ENCODE measurements at regions not wholly inside any gene's neighbourhood (a gene's known extent, or its start where the extent isn't known, plus 50 kb on each side); places are given as distances from the start of the nearest gene placed in this dataset.

DNA sequence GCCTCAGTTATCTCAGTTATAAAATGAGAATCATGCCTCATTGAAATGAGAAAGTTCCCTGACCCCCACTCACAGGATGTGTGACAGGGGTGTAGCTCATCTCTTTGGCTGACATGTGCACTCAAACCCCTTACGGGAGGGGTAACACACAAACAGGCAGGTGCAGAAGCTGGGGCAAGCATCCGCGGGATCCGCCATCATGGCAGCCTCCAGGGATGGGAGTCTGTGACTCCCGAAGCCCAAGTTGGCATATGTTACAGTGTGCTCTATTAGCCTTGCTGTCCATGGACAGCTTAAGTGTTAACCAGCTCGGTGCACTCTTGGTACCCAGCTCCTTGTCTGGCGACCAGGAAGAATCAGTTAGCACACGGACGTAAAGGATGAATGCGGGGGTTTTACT lies 822.7 kb upstream of the SEMA6D start (continued):
- TF ChIP-seq, protein P1, sequence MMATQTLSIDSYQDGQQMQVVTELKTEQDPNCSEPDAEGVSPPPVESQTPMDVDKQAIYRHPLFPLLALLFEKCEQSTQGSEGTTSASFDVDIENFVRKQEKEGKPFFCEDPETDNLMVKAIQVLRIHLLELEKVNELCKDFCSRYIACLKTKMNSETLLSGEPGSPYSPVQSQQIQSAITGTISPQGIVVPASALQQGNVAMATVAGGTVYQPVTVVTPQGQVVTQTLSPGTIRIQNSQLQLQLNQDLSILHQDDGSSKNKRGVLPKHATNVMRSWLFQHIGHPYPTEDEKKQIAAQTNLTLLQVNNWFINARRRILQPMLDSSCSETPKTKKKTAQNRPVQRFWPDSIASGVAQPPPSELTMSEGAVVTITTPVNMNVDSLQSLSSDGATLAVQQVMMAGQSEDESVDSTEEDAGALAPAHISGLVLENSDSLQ (IDR thresholded peaks at IDR 0.05), result no peak
- TF ChIP-seq, protein P2, sequence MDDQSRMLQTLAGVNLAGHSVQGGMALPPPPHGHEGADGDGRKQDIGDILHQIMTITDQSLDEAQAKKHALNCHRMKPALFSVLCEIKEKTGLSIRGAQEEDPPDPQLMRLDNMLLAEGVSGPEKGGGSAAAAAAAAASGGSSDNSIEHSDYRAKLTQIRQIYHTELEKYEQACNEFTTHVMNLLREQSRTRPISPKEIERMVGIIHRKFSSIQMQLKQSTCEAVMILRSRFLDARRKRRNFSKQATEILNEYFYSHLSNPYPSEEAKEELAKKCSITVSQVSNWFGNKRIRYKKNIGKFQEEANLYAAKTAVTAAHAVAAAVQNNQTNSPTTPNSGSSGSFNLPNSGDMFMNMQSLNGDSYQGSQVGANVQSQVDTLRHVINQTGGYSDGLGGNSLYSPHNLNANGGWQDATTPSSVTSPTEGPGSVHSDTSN (IDR thresholded peaks at IDR 0.05; ENCODE audit: insufficient replicate concordance, low read depth, low read length), result no peak
- no peak for TF ChIP-seq CBFB (IDR thresholded peaks at IDR 0.05; ENCODE audit: low read depth)
- TF ChIP-seq SMAD5 (IDR thresholded peaks at IDR 0.05; ENCODE audit: low read depth), result no peak

DNA sequence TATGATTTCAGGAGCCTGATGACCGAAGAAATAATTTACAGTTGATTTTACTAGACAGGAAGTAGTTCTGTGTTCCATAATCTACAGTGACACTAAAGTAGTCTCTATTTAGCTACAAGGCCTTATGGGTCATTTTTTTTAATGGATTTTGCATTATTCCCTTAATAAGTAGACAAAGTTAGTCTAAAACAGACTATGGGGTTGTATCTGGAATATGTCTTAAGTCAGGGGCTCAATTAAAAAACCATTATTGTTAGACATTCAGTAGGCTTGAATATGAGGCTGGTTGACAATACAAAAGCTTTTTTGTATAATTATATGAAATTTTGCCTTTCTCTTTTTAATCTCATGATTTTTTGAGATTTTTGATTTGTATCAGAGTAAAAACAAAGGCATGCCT lies 820.0 kb upstream of the SEMA6D start:
- no peak for FAIRE-seq
- Histone ChIP-seq H3K79me2 (ENCODE audit: control insufficient read depth, insufficient read depth, low read length) (no peaks in the 10 kb centered on the region), H3K4me2 (ENCODE audit: control insufficient read depth, insufficient read depth) (no peak overlapping the region), H2AFZ (ENCODE audit: control insufficient read depth, low read depth, low read length) (no peak overlapping the region), H3K9me3 (replicated peaks; ENCODE audit: control insufficient read depth, insufficient read depth, low read length) (no peaks in the 10 kb centered on the region), H4K20me1 (ENCODE audit: control insufficient read depth, insufficient read depth) (no peaks in the 10 kb centered on the region), H3K27ac (ENCODE audit: control insufficient read depth, insufficient read depth) (no peak overlapping the region), H3K4me3 (no peak overlapping the region), H3K36me3 (ENCODE audit: control insufficient read depth in 2 of 2, insufficient read depth in 2 of 2, low read length in 1 of 2) (no peaks in the 10 kb centered on the region), H3K9ac (ENCODE audit: control insufficient read depth, insufficient read depth, low read length) (no peak overlapping the region), H3K27me3 (replicated peaks in 1 of 2; ENCODE audit: control insufficient read depth in 2 of 2, insufficient read depth in 2 of 2, low read length in 1 of 2) (no peaks in the 10 kb centered on the region), H3K4me1 (ENCODE audit: control insufficient read depth, insufficient read depth, low read length) (no peaks in the 10 kb centered on the region)
- 0% methylated on average over 1 of the region's 1 CpG for WGBS (ENCODE audit: insufficient coverage, insufficient replicate concordance, low lambda C conversion rate, missing lambda C conversion rate)
- CTCF ChIA-PET, result no interaction called here
- no TSS peak for BruUV-seq (replicated peaks)
- intact Hi-C loops (cut with micrococcal nuclease; ENCODE audit: unreplicated experiment), result no loop called here
- RAD21 ChIA-PET (ENCODE audit: unreplicated experiment), result no interaction called here
- DNase-seq (ENCODE audit: low read depth, low spot score), result no peak
- no peak for ATAC-seq
- POLR2A ChIA-PET, result no interaction called here
- in situ Hi-C loops (cut with MboI), result no loop called here
- TF ChIP-seq YBX1 (IDR thresholded peaks at IDR 0.05) (no peak), TCF12 (IDR thresholded peaks at IDR 0.05; ENCODE audit: low read depth, low read length) (no peak), ZNF217 (IDR thresholded peaks at IDR 0.05) (no peak), BACH1 (IDR thresholded peaks at IDR 0.05; ENCODE audit: borderline replicate concordance) (no peak), NRF1 (conservative IDR thresholded peaks at IDR 0.05; ENCODE audit: low read depth, low read length) (no peak)
- TF ChIP-seq, protein P3, sequence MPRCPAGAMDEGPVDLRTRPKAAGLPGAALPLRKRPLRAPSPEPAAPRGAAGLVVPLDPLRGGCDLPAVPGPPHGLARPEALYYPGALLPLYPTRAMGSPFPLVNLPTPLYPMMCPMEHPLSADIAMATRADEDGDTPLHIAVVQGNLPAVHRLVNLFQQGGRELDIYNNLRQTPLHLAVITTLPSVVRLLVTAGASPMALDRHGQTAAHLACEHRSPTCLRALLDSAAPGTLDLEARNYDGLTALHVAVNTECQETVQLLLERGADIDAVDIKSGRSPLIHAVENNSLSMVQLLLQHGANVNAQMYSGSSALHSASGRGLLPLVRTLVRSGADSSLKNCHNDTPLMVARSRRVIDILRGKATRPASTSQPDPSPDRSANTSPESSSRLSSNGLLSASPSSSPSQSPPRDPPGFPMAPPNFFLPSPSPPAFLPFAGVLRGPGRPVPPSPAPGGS (IDR thresholded peaks at IDR 0.05; ENCODE audit: borderline replicate concordance, insufficient read depth, low read depth, low read length, poor library complexity, severe bottlenecking), result no peak
- TF ChIP-seq, protein P4, sequence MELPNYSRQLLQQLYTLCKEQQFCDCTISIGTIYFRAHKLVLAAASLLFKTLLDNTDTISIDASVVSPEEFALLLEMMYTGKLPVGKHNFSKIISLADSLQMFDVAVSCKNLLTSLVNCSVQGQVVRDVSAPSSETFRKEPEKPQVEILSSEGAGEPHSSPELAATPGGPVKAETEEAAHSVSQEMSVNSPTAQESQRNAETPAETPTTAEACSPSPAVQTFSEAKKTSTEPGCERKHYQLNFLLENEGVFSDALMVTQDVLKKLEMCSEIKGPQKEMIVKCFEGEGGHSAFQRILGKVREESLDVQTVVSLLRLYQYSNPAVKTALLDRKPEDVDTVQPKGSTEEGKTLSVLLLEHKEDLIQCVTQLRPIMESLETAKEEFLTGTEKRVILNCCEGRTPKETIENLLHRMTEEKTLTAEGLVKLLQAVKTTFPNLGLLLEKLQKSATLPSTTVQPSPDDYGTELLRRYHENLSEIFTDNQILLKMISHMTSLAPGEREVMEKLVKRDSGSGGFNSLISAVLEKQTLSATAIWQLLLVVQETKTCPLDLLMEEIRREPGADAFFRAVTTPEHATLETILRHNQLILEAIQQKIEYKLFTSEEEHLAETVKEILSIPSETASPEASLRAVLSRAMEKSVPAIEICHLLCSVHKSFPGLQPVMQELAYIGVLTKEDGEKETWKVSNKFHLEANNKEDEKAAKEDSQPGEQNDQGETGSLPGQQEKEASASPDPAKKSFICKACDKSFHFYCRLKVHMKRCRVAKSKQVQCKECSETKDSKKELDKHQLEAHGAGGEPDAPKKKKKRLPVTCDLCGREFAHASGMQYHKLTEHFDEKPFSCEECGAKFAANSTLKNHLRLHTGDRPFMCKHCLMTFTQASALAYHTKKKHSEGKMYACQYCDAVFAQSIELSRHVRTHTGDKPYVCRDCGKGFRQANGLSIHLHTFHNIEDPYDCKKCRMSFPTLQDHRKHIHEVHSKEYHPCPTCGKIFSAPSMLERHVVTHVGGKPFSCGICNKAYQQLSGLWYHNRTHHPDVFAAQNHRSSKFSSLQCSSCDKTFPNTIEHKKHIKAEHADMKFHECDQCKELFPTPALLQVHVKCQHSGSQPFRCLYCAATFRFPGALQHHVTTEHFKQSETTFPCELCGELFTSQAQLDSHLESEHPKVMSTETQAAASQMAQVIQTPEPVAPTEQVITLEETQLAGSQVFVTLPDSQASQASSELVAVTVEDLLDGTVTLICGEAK (IDR thresholded peaks at IDR 0.05; ENCODE audit: borderline replicate concordance), result no peak
- SMC1A ChIA-PET (ENCODE audit: uncharacterized antibody, unreplicated experiment), result interaction anchor here (1.0 kb wide), 1 partner anchor 69 kb away, joined by 3 read pairs; no protein-coding TSS in a partner anchor

All from GM12878 (cell line).